ENCODE measurements at regions not wholly inside any gene's neighbourhood (a gene's known extent, or its start where the extent isn't known, plus 50 kb on each side); places are given as distances from the start of the nearest gene placed in this dataset.

- TF ChIP-seq EZH2 (IDR thresholded peaks at IDR 0.05; ENCODE audit: insufficient read depth, poor library complexity, severe bottlenecking) (no peak), EZH2phosphoT487 (IDR thresholded peaks at IDR 0.05; ENCODE audit: insufficient read depth, low read depth) (no peak)
These were observed 146.8 kb downstream of the KCNRG start for GRCh38 chr13:50162001-50162400.

Data from GM23248 (cell line).